ENCODE measurements at regions not wholly inside any gene's neighbourhood (a gene's known extent, or its start where the extent isn't known, plus 50 kb on each side); places are given as distances from the start of the nearest gene placed in this dataset.

- no peak overlapping the region for H3K4me3 Mint-ChIP-seq
- H3K27me3 Mint-ChIP-seq: peaks cover 1% of the 10 kb centered on the region
Measured at GRCh38 chr5:97427235-97427634, 244.2 kb upstream of the RIOK2 start.

GRCh38 chr5:97434021-97434420 lies 251.0 kb upstream of the RIOK2 start:
- Mint-ChIP-seq H3K27me3 (peaks cover 5% of the 10 kb centered on the region), H3K9me3 (no peaks in the 10 kb centered on the region), H3K27ac (no peak overlapping the region), H3K4me1 (no peaks in the 10 kb centered on the region), H3K4me3 (no peak overlapping the region), H3K36me3 (no peaks in the 10 kb centered on the region)

More at GRCh38 chr5:97427235-97427634, 244.2 kb upstream of the RIOK2 start:
- Mint-ChIP-seq H3K9me3 (no peaks in the 10 kb centered on the region), H3K36me3 (no peaks in the 10 kb centered on the region), H3K27ac (no peak overlapping the region), H3K4me1 (no peaks in the 10 kb centered on the region)

GRCh38 chr5:97436405-97436804 lies 253.4 kb upstream of the RIOK2 start:
- Mint-ChIP-seq H3K36me3 (no peaks in the 10 kb centered on the region), H3K27ac (no peak overlapping the region), H3K9me3 (no peaks in the 10 kb centered on the region), H3K4me1 (no peaks in the 10 kb centered on the region), H3K4me3 (no peak overlapping the region), H3K27me3 (peaks cover 3% of the 10 kb centered on the region)

- no peaks in the 10 kb centered on the region for H3K36me3 Mint-ChIP-seq
- peaks cover 18% of the 10 kb centered on the region for H3K9me3 Mint-ChIP-seq
- H3K4me1 Mint-ChIP-seq: no peaks in the 10 kb centered on the region
- no peak overlapping the region for H3K27ac Mint-ChIP-seq
- H3K4me3 Mint-ChIP-seq: no peak overlapping the region
- H3K27me3 Mint-ChIP-seq: peaks cover 1% of the 10 kb centered on the region
Measured at GRCh38 chr5:97443740-97444139, 260.7 kb upstream of the RIOK2 start.

- Mint-ChIP-seq H3K27ac (no peak overlapping the region), H3K27me3 (no peaks in the 10 kb centered on the region), H3K4me1 (no peaks in the 10 kb centered on the region), H3K4me3 (no peak overlapping the region), H3K36me3 (no peaks in the 10 kb centered on the region), H3K9me3 (no peaks in the 10 kb centered on the region)
Measured at GRCh38 chr5:97449172-97449571, 266.1 kb upstream of the RIOK2 start.

- Mint-ChIP-seq H3K27ac (no peak overlapping the region), H3K27me3 (no peaks in the 10 kb centered on the region), H3K36me3 (no peaks in the 10 kb centered on the region), H3K9me3 (no peaks in the 10 kb centered on the region), H3K4me3 (no peak overlapping the region), H3K4me1 (no peaks in the 10 kb centered on the region)
Measured at GRCh38 chr5:97452646-97453045, 269.6 kb upstream of the RIOK2 start.

- no peaks in the 10 kb centered on the region for H3K4me1 Mint-ChIP-seq
- no peak overlapping the region for H3K4me3 Mint-ChIP-seq
- no peaks in the 10 kb centered on the region for H3K27me3 Mint-ChIP-seq
- H3K36me3 Mint-ChIP-seq: no peaks in the 10 kb centered on the region
- no peak overlapping the region for H3K27ac Mint-ChIP-seq
- no peaks in the 10 kb centered on the region for H3K9me3 Mint-ChIP-seq
Measured at GRCh38 chr5:97453263-97453662, 270.2 kb upstream of the RIOK2 start.

- Mint-ChIP-seq H3K27me3 (no peaks in the 10 kb centered on the region), H3K9me3 (no peaks in the 10 kb centered on the region), H3K27ac (no peak overlapping the region), H3K36me3 (no peaks in the 10 kb centered on the region), H3K4me1 (no peaks in the 10 kb centered on the region), H3K4me3 (no peak overlapping the region)
Measured at GRCh38 chr5:97454015-97454414, 271.0 kb upstream of the RIOK2 start.

- Mint-ChIP-seq H3K27ac (no peak overlapping the region), H3K4me1 (no peaks in the 10 kb centered on the region), H3K27me3 (no peaks in the 10 kb centered on the region), H3K36me3 (no peaks in the 10 kb centered on the region), H3K4me3 (no peak overlapping the region), H3K9me3 (no peaks in the 10 kb centered on the region)
Measured at GRCh38 chr5:97455996-97456395, 272.9 kb upstream of the RIOK2 start.

GRCh38 chr5:97458851-97459250 lies 275.8 kb upstream of the RIOK2 start:
- H3K9me3 Mint-ChIP-seq: no peaks in the 10 kb centered on the region
- H3K36me3 Mint-ChIP-seq: no peaks in the 10 kb centered on the region
- H3K4me1 Mint-ChIP-seq: no peaks in the 10 kb centered on the region

GRCh38 chr5:97471951-97472350 lies 288.9 kb upstream of the RIOK2 start:
- Mint-ChIP-seq H3K27ac (no peak overlapping the region), H3K36me3 (no peaks in the 10 kb centered on the region), H3K9me3 (no peaks in the 10 kb centered on the region), H3K4me3 (no peak overlapping the region), H3K27me3 (no peaks in the 10 kb centered on the region), H3K4me1 (no peaks in the 10 kb centered on the region)

More at GRCh38 chr5:97458851-97459250, 275.8 kb upstream of the RIOK2 start:
- Mint-ChIP-seq H3K4me3 (no peak overlapping the region), H3K27me3 (no peaks in the 10 kb centered on the region), H3K27ac (no peak overlapping the region)

- H3K27ac Mint-ChIP-seq: no peak overlapping the region
- no peaks in the 10 kb centered on the region for H3K36me3 Mint-ChIP-seq
- H3K9me3 Mint-ChIP-seq: no peaks in the 10 kb centered on the region
- H3K27me3 Mint-ChIP-seq: peaks cover 1% of the 10 kb centered on the region
- no peak overlapping the region for H3K4me3 Mint-ChIP-seq
- no peaks in the 10 kb centered on the region for H3K4me1 Mint-ChIP-seq
Measured at GRCh38 chr5:97475847-97476246, 292.8 kb upstream of the RIOK2 start.

GRCh38 chr5:97476852-97477534 lies 293.9 kb upstream of the RIOK2 start:
- no peak overlapping the region for H3K27ac Mint-ChIP-seq
- H3K4me1 Mint-ChIP-seq: no peaks in the 10 kb centered on the region
- H3K27me3 Mint-ChIP-seq: peaks cover 2% of the 10 kb centered on the region
- H3K9me3 Mint-ChIP-seq: no peaks in the 10 kb centered on the region
- H3K4me3 Mint-ChIP-seq: no peak overlapping the region
- H3K36me3 Mint-ChIP-seq: no peaks in the 10 kb centered on the region

GRCh38 chr5:97478483-97478882 lies 295.4 kb upstream of the RIOK2 start:
- no peaks in the 10 kb centered on the region for H3K4me1 Mint-ChIP-seq
- H3K36me3 Mint-ChIP-seq: no peaks in the 10 kb centered on the region
- peaks cover 2% of the 10 kb centered on the region for H3K27me3 Mint-ChIP-seq
- H3K4me3 Mint-ChIP-seq: no peak overlapping the region
- no peak overlapping the region for H3K27ac Mint-ChIP-seq
- H3K9me3 Mint-ChIP-seq: no peaks in the 10 kb centered on the region

- H3K27me3 Mint-ChIP-seq: peaks cover 5% of the 10 kb centered on the region
- no peaks in the 10 kb centered on the region for H3K4me1 Mint-ChIP-seq
- no peak overlapping the region for H3K4me3 Mint-ChIP-seq
- H3K9me3 Mint-ChIP-seq: no peaks in the 10 kb centered on the region
- H3K27ac Mint-ChIP-seq: no peak overlapping the region
- H3K36me3 Mint-ChIP-seq: no peaks in the 10 kb centered on the region
Measured at GRCh38 chr5:97480313-97480712, 297.3 kb upstream of the RIOK2 start.

- no peaks in the 10 kb centered on the region for H3K36me3 Mint-ChIP-seq
- H3K4me1 Mint-ChIP-seq: no peaks in the 10 kb centered on the region
- no peaks in the 10 kb centered on the region for H3K9me3 Mint-ChIP-seq
- peaks cover 4% of the 10 kb centered on the region for H3K27me3 Mint-ChIP-seq
- H3K27ac Mint-ChIP-seq: no peak overlapping the region
- no peak overlapping the region for H3K4me3 Mint-ChIP-seq
Measured at GRCh38 chr5:97488126-97488668, 305.1 kb upstream of the RIOK2 start.
